Keratinocyte (primary cell): ENCODE measurements at regions not wholly inside any gene's neighbourhood (a gene's known extent, or its start where the extent isn't known, plus 50 kb on each side); places are given as distances from the start of the nearest gene placed in this dataset.

Source experiments
- DNase-seq: peaks from one replicate; pipeline ENCODE4 v3.0.0-alpha.2; 2011; ENCODE audit warnings: low read depth, missing footprints, low spot score
- FAIRE-seq: peaks from 2 replicates; lab custom pipeline; 2011; peaks lifted over from hg19 to GRCh38; lab: Jason Lieb, UNC
- H2AFZ ChIP-seq: 2 replicates; pipeline ENCODE4 v1.6.0; 2012; ENCODE audit warnings: low read length, control low read depth, inconsistent platforms; ENCODE audit not compliant: control insufficient read depth
- H3K27ac ChIP-seq: 2 replicates; pipeline ENCODE4 v1.5.1; 2011; ENCODE audit warnings: low read length; ENCODE audit not compliant: control insufficient read depth, insufficient read depth
- H3K27me3 ChIP-seq: 3 replicates; pipeline ENCODE4 v1.6.0; 2011; ENCODE audit warnings: low read length; ENCODE audit not compliant: control insufficient read depth, insufficient read depth; ENCODE audit errors: extremely low read depth
- H3K36me3 ChIP-seq, 2 experiments: 2 replicates in 1 of 2; 3 replicates in 1 of 2; pipeline ENCODE4 v1.5.1; 2011; ENCODE audit warnings: low read length in 2 of 2, mild to moderate bottlenecking in 1 of 2; ENCODE audit not compliant: control insufficient read depth in 2 of 2, insufficient read depth in 2 of 2; ENCODE audit errors: extremely low read depth in 1 of 2
- H3K4me1 ChIP-seq: 3 replicates; pipeline ENCODE4 v1.5.1; 2011; ENCODE audit warnings: low read length; ENCODE audit not compliant: control insufficient read depth, insufficient read depth; ENCODE audit errors: extremely low read depth
- H3K4me2 ChIP-seq: 3 replicates; pipeline ENCODE4 v1.6.0; 2011; ENCODE audit warnings: low read depth, low read length; ENCODE audit not compliant: control insufficient read depth, insufficient read depth; ENCODE audit errors: extremely low read depth
- H3K4me3 ChIP-seq, 3 experiments: fragments of 200-600 bp in 1 of 3; sonication (generic) in 1 of 3; 2 replicates in 2 of 3; 3 replicates in 1 of 3; pipeline ENCODE4 v1.5.1; 2011 to 2016; ENCODE audit warnings: low read length in 3 of 3, mild to moderate bottlenecking in 3 of 3, control low read depth in 2 of 3, inconsistent platforms in 1 of 3, low read depth in 1 of 3, mixed read lengths in 1 of 3, mixed run types in 1 of 3, moderate library complexity in 1 of 3; ENCODE audit not compliant: control insufficient read depth in 2 of 3, insufficient read depth in 2 of 3; ENCODE audit errors: extremely low read depth in 1 of 3
- H3K79me2 ChIP-seq: 2 replicates; pipeline ENCODE4 v1.6.0; 2012; ENCODE audit warnings: low read length; ENCODE audit not compliant: control insufficient read depth, insufficient read depth
- H3K9ac ChIP-seq: 3 replicates; pipeline ENCODE4 v1.6.0; 2011; ENCODE audit warnings: low read length; ENCODE audit not compliant: control insufficient read depth, insufficient read depth; ENCODE audit errors: extremely low read depth
- H3K9me1 ChIP-seq: 3 replicates; pipeline ENCODE4 v1.6.0; 2011; ENCODE audit warnings: low read length; ENCODE audit not compliant: control insufficient read depth, insufficient read depth; ENCODE audit errors: extremely low read depth
- H3K9me3 ChIP-seq: 2 replicates; pipeline ENCODE4 v1.5.1; 2012; ENCODE audit warnings: low read depth, low read length; ENCODE audit not compliant: control insufficient read depth
- H4K20me1 ChIP-seq: 3 replicates; pipeline ENCODE4 v1.6.0; 2011; ENCODE audit warnings: low read length; ENCODE audit not compliant: control insufficient read depth, insufficient read depth; ENCODE audit errors: extremely low read depth
- EZH2 ChIP-seq: IDR thresholded peaks from one replicate; pipeline ENCODE4 v1.6.1; 2012; ENCODE audit warnings: inconsistent platforms, mild to moderate bottlenecking, low read length, moderate library complexity
- dilution Hi-C: fragments of 300-500 bp; cut with MboI; formaldehyde crosslinking; loops from one replicate; pipeline ENCODE4 v1.7.0; 2020; ENCODE audit warnings: low sequenced_read_pairs; ENCODE audit not compliant: extremely low pct_ligation_motif_present
- TF ChIP-seq, protein P1 (sequence below), 3 experiments: IDR thresholded peaks in 1 of 3; conservative IDR thresholded peaks in 1 of 3; optimal IDR thresholded peaks in 1 of 3; 2 replicates in 2 of 3; 3 replicates in 1 of 3; pipeline versions ENCODE3 to v1.5.1; 2011; ENCODE audit warnings: low read length in 3 of 3, mild to moderate bottlenecking in 3 of 3, moderate library complexity in 2 of 3, control low read depth in 1 of 3, inconsistent platforms in 1 of 3; ENCODE audit not compliant: insufficient read depth in 2 of 3; ENCODE audit errors: extremely low read depth in 1 of 3

GRCh38 chr17:73929860-73930430, 273.5 kb upstream of the RPL38 start:
- TF ChIP-seq EZH2, result no peak
- TF ChIP-seq, protein P1, sequence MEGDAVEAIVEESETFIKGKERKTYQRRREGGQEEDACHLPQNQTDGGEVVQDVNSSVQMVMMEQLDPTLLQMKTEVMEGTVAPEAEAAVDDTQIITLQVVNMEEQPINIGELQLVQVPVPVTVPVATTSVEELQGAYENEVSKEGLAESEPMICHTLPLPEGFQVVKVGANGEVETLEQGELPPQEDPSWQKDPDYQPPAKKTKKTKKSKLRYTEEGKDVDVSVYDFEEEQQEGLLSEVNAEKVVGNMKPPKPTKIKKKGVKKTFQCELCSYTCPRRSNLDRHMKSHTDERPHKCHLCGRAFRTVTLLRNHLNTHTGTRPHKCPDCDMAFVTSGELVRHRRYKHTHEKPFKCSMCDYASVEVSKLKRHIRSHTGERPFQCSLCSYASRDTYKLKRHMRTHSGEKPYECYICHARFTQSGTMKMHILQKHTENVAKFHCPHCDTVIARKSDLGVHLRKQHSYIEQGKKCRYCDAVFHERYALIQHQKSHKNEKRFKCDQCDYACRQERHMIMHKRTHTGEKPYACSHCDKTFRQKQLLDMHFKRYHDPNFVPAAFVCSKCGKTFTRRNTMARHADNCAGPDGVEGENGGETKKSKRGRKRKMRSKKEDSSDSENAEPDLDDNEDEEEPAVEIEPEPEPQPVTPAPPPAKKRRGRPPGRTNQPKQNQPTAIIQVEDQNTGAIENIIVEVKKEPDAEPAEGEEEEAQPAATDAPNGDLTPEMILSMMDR (optimal IDR thresholded peaks at IDR 0.05 in 1 of 3, IDR thresholded peaks at IDR 0.05 in 1 of 3, conservative IDR thresholded peaks at IDR 0.05 in 1 of 3; ENCODE audit: extremely low read depth in 1 of 3, insufficient read depth in 2 of 3, low read length in 3 of 3), result no peak
- H3K27ac ChIP-seq, result no peak overlapping the region
- no peaks in the 10 kb centered on the region for H4K20me1 ChIP-seq
- FAIRE-seq (no peak), DNase-seq (no peak)
- dilution Hi-C loops, result no loop called here
- H3K36me3 ChIP-seq, result no peaks in the 10 kb centered on the region
- H3K4me2 ChIP-seq, result no peak overlapping the region
- H3K27me3 ChIP-seq, result peaks cover 4% of the 10 kb centered on the region
- no peaks in the 10 kb centered on the region for H3K79me2 ChIP-seq
- no peak overlapping the region for H2AFZ ChIP-seq
- H3K9ac ChIP-seq, result no peak overlapping the region
- H3K9me3 ChIP-seq, result no peaks in the 10 kb centered on the region
- H3K4me3 ChIP-seq, result no peak overlapping the region
- H3K9me1 ChIP-seq, result no peaks in the 10 kb centered on the region
- no peaks in the 10 kb centered on the region for H3K4me1 ChIP-seq

DNA sequence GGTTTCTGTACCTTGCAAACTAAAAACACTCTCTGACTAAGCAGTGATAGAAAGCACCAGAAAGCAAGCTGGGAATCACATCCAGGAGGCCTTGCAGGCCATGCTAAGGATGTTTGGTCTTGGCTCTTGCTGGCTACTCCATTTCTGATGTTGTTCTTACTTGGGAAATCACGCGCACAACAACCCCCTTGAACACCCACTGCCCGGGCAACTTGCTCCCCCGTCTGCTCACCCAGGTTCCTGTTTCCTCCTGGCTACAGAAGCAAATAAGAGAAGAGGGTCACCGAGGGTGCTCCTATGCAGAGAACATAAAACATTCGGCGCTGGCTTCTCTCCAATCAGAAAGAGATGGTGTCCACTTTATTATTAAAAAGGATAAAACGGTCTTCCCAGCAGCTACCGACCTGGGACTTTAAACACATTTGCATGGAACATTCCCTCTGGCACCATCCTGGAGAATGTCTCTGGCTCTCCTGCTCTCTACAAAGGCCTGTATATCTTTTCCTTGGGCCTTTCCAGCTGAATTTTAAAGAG, 271.2 kb upstream of the RPL38 start:
- dilution Hi-C loops, result no loop called here
- Histone ChIP-seq H3K79me2 (no peaks in the 10 kb centered on the region), H3K9ac (no peak overlapping the region), H4K20me1 (no peaks in the 10 kb centered on the region), H3K9me1 (no peaks in the 10 kb centered on the region), H3K27ac (no peak overlapping the region), H3K27me3 (peaks cover 5% of the 10 kb centered on the region), H2AFZ (no peak overlapping the region), H3K36me3 (no peaks in the 10 kb centered on the region), H3K4me1 (no peaks in the 10 kb centered on the region), H3K4me2 (no peak overlapping the region), H3K4me3 (no peak overlapping the region), H3K9me3 (no peaks in the 10 kb centered on the region)
- no peak for DNase-seq
- no peak for FAIRE-seq
- no peak for TF ChIP-seq EZH2
- TF ChIP-seq, protein P1 (optimal IDR thresholded peaks at IDR 0.05 in 1 of 3, IDR thresholded peaks at IDR 0.05 in 1 of 3, conservative IDR thresholded peaks at IDR 0.05 in 1 of 3; ENCODE audit: extremely low read depth in 1 of 3, insufficient read depth in 2 of 3, low read length in 3 of 3), result no peak
